GM23338 (cell line): ENCODE measurements at regions not wholly inside any gene's neighbourhood (a gene's known extent, or its start where the extent isn't known, plus 50 kb on each side); places are given as distances from the start of the nearest gene placed in this dataset.

ENCODE experiments used
- ATAC-seq: fragments of 200-7000 bp; cut with Tn5 transposase; 3 replicates; pipeline ENCODE4 v1.9.1; 2020
- DNase-seq: peaks from one replicate; pipeline ENCODE4 v3.0.0-alpha.2; 2015; ENCODE audit warnings: low spot score
- H2AFZ ChIP-seq: fragments of 200-600 bp; sonication (generic); 2 replicates; pipeline ENCODE4 v1.8.0; 2016; ENCODE audit warnings: antibody characterized with exemption, mild to moderate bottlenecking, moderate library complexity
- H3F3A ChIP-seq: fragments of 200-600 bp; sonication (generic); replicated peaks from 2 replicates; pipeline ENCODE4 v1.8.0; 2017; ENCODE audit warnings: antibody characterized with exemption, mixed run types, low read depth
- H3K27ac ChIP-seq: fragments of 200-600 bp; sonication (generic); 2 replicates; pipeline ENCODE4 v1.6.1; 2016; ENCODE audit warnings: low read depth
- H3K27me3 ChIP-seq: fragments of 200-600 bp; sonication (generic); 2 replicates; pipeline ENCODE4 v1.8.0; 2016; ENCODE audit warnings: mild to moderate bottlenecking, mixed run types, moderate library complexity; ENCODE audit not compliant: insufficient read depth
- H3K36me3 ChIP-seq: fragments of 200-600 bp; sonication (generic); 2 replicates; pipeline ENCODE4 v1.8.0; 2016; ENCODE audit warnings: mild to moderate bottlenecking; ENCODE audit not compliant: insufficient read depth
- H3K4me1 ChIP-seq: fragments of 200-600 bp; sonication (generic); 2 replicates; pipeline ENCODE4 v1.8.0; 2016; ENCODE audit warnings: mild to moderate bottlenecking, moderate library complexity; ENCODE audit not compliant: insufficient read depth
- H3K4me2 ChIP-seq: fragments of 200-600 bp; sonication (generic); 2 replicates; pipeline ENCODE4 v1.7.1; 2017; ENCODE audit warnings: mixed run types
- H3K4me3 ChIP-seq: fragments of 200-600 bp; sonication (generic); 2 replicates; pipeline ENCODE4 v1.6.1; 2016; ENCODE audit warnings: mixed run types
- H3K79me2 ChIP-seq: fragments of 200-600 bp; sonication (generic); replicated peaks from 2 replicates; pipeline ENCODE4 v1.8.0; 2017; ENCODE audit warnings: mild to moderate bottlenecking; ENCODE audit not compliant: insufficient read depth
- H3K9me2 ChIP-seq: fragments of 200-600 bp; sonication (generic); 2 replicates; pipeline ENCODE4 v1.8.0; 2017; ENCODE audit not compliant: insufficient read depth
- H4K20me1 ChIP-seq: fragments of 200-600 bp; sonication (generic); replicated peaks from 2 replicates; pipeline ENCODE4 v1.8.0; 2017; ENCODE audit warnings: mild to moderate bottlenecking; ENCODE audit not compliant: insufficient read depth
- H3K27ac Mint-ChIP-seq: 2 replicates; pipeline ENCODE4 v1.8.0; 2020; ENCODE audit warnings: inconsistent platforms, mild to moderate bottlenecking, moderate library complexity, mixed read lengths
- H3K27me3 Mint-ChIP-seq: 3 replicates; pipeline ENCODE4 v1.8.0; 2022; ENCODE audit warnings: low read depth, mild to moderate bottlenecking, moderate library complexity, mixed read lengths, inconsistent platforms; ENCODE audit not compliant: insufficient read depth, poor library complexity
- H3K36me3 Mint-ChIP-seq: 3 replicates; pipeline ENCODE4 v1.8.0; 2021; ENCODE audit warnings: low read depth, mild to moderate bottlenecking, inconsistent platforms, moderate library complexity, mixed read lengths
- H3K4me1 Mint-ChIP-seq: 3 replicates; pipeline ENCODE4 v1.8.0; 2020; ENCODE audit warnings: mild to moderate bottlenecking, inconsistent platforms, mixed read lengths
- H3K4me3 Mint-ChIP-seq: 3 replicates; pipeline ENCODE4 v1.8.0; 2021; ENCODE audit warnings: moderate library complexity, mild to moderate bottlenecking, inconsistent platforms, mixed read lengths
- H3K9me3 Mint-ChIP-seq: 3 replicates; pipeline ENCODE4 v1.8.0; 2020; ENCODE audit warnings: moderate library complexity, mild to moderate bottlenecking, inconsistent platforms, mixed read lengths
- CREB1 ChIP-seq: fragments of 250-450 bp; sonication (Bioruptor Pico); IDR thresholded peaks from 2 replicates; pipeline ENCODE4 v1.5.0; 2020; ENCODE audit warnings: low read depth, mild to moderate bottlenecking, moderate library complexity
- EZH2 ChIP-seq: fragments of 200-600 bp; sonication (generic); IDR thresholded peaks from one replicate; pipeline ENCODE4 v1.8.0; 2017; ENCODE audit warnings: antibody characterized with exemption, mild to moderate bottlenecking, low read depth; ENCODE audit not compliant: unreplicated experiment
- JUNB ChIP-seq: IDR thresholded peaks from one replicate; pipeline ENCODE4 v1.6.1; 2016; ENCODE audit warnings: antibody characterized with exemption; ENCODE audit not compliant: unreplicated experiment
- NANOG ChIP-seq: IDR thresholded peaks from 2 replicates; pipeline ENCODE4 v1.6.1; 2016; ENCODE audit warnings: antibody characterized with exemption, borderline replicate concordance
- STAT1 ChIP-seq: IDR thresholded peaks from one replicate; pipeline ENCODE4 v1.6.1; 2016; ENCODE audit warnings: antibody characterized with exemption; ENCODE audit not compliant: unreplicated experiment
- ZNF114 ChIP-seq: fragments of 250-450 bp; sonication (Bioruptor Pico); IDR thresholded peaks from 2 replicates; pipeline ENCODE4 v1.5.0; 2020; ENCODE audit warnings: mild to moderate bottlenecking, moderate library complexity
- ZNF331 ChIP-seq: fragments of 250-450 bp; sonication (Bioruptor Pico); IDR thresholded peaks from 2 replicates; pipeline ENCODE4 v1.5.0; 2020; ENCODE audit warnings: low read depth, mild to moderate bottlenecking, moderate library complexity
- TF ChIP-seq, protein P1 (sequence below): IDR thresholded peaks from one replicate; pipeline ENCODE4 v1.6.1; 2018; ENCODE audit warnings: antibody characterized with exemption; ENCODE audit not compliant: unreplicated experiment
- TF ChIP-seq, protein P2 (sequence below): IDR thresholded peaks from 2 replicates; pipeline ENCODE4 v1.6.1; 2016; ENCODE audit warnings: antibody characterized with exemption
- TF ChIP-seq, protein P3 (sequence below): fragments of 250-450 bp; sonication (Bioruptor Pico); IDR thresholded peaks from 2 replicates; pipeline ENCODE4 v1.5.0; 2020; ENCODE audit warnings: mild to moderate bottlenecking, moderate library complexity

DNA sequence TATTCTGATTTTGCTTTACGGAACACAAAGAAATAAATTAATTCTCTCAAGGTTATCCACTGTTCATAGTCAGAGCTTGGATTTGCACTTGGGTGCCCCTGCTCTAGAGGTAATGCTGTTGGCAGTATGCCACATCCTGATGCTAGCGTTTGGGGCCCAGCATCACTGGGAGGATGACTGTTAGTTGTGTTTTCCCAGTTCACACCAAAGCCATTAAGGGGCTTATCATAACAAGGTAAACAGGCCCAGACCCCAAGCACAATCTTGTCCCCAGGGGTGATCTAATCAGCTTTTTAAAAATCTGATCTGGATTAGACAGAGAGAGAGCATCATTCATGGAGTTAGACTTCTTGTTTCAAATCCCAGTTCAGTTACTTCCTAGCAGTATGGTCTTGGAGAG is 60.2 kb upstream of the PBX1 start:
- H4K20me1 ChIP-seq = no peaks in the 10 kb centered on the region
- no peak overlapping the region for H2AFZ ChIP-seq
- H3K36me3 ChIP-seq = no peaks in the 10 kb centered on the region
- H3F3A ChIP-seq = no peaks in the 10 kb centered on the region
- DNase-seq = no peak
- no peak overlapping the region for H3K4me2 ChIP-seq
- no peaks in the 10 kb centered on the region for H3K79me2 ChIP-seq
- peaks cover 12% of the 10 kb centered on the region; the same call in 2 of the 3 replicates for H3K36me3 Mint-ChIP-seq
- H3K27ac Mint-ChIP-seq = no peak overlapping the region
- H3K4me3 ChIP-seq = no peak overlapping the region
- no peak for ATAC-seq
- 0 out of 2 replicates have a peak, but pooled peaks cover 5% of the 10 kb centered on the region for H3K9me2 ChIP-seq
- TF ChIP-seq, protein P1, sequence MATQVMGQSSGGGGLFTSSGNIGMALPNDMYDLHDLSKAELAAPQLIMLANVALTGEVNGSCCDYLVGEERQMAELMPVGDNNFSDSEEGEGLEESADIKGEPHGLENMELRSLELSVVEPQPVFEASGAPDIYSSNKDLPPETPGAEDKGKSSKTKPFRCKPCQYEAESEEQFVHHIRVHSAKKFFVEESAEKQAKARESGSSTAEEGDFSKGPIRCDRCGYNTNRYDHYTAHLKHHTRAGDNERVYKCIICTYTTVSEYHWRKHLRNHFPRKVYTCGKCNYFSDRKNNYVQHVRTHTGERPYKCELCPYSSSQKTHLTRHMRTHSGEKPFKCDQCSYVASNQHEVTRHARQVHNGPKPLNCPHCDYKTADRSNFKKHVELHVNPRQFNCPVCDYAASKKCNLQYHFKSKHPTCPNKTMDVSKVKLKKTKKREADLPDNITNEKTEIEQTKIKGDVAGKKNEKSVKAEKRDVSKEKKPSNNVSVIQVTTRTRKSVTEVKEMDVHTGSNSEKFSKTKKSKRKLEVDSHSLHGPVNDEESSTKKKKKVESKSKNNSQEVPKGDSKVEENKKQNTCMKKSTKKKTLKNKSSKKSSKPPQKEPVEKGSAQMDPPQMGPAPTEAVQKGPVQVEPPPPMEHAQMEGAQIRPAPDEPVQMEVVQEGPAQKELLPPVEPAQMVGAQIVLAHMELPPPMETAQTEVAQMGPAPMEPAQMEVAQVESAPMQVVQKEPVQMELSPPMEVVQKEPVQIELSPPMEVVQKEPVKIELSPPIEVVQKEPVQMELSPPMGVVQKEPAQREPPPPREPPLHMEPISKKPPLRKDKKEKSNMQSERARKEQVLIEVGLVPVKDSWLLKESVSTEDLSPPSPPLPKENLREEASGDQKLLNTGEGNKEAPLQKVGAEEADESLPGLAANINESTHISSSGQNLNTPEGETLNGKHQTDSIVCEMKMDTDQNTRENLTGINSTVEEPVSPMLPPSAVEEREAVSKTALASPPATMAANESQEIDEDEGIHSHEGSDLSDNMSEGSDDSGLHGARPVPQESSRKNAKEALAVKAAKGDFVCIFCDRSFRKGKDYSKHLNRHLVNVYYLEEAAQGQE = no peak
- no peak for TF ChIP-seq EZH2
- TF ChIP-seq NANOG = no peak
- TF ChIP-seq, protein P2, sequence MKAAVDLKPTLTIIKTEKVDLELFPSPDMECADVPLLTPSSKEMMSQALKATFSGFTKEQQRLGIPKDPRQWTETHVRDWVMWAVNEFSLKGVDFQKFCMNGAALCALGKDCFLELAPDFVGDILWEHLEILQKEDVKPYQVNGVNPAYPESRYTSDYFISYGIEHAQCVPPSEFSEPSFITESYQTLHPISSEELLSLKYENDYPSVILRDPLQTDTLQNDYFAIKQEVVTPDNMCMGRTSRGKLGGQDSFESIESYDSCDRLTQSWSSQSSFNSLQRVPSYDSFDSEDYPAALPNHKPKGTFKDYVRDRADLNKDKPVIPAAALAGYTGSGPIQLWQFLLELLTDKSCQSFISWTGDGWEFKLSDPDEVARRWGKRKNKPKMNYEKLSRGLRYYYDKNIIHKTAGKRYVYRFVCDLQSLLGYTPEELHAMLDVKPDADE = no peak
- peaks cover 15% of the 10 kb centered on the region for H3K9me3 Mint-ChIP-seq
- no peaks in the 10 kb centered on the region for H3K27me3 Mint-ChIP-seq
- no peaks in the 10 kb centered on the region for H3K27me3 ChIP-seq
- no peak overlapping the region for H3K27ac ChIP-seq
- no peaks in the 10 kb centered on the region; the same call in 2 of the 3 replicates for H3K4me1 Mint-ChIP-seq
- no peaks in the 10 kb centered on the region for H3K4me1 ChIP-seq
- H3K4me3 Mint-ChIP-seq = no peak overlapping the region

DNA sequence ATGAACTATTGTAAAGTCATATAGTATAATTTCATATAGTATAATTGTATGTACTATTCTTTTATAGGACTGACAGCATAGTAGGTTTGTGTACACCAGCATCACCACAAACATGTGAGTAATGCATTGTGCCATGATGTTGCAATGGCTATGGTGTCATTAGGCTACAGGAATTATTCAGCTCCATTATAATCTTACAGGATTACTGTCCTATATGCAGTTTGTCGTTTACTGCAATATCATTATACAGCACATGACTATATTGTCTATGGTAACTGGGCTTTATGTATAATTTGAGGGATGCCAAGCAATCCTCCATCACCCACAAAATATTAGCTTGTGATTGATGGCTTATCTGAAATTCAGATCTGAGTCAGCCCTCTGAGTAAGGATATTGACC is 54.2 kb upstream of the PBX1 start:
- Histone ChIP-seq H3K27me3 (no peaks in the 10 kb centered on the region), H4K20me1 (no peaks in the 10 kb centered on the region), H3F3A (no peaks in the 10 kb centered on the region), H3K4me1 (no peaks in the 10 kb centered on the region), H3K9me2 (no peaks in the 10 kb centered on the region), H2AFZ (no peak overlapping the region), H3K4me3 (no peak overlapping the region), H3K79me2 (no peaks in the 10 kb centered on the region), H3K27ac (no peak overlapping the region), H3K4me2 (no peak overlapping the region), H3K36me3 (no peaks in the 10 kb centered on the region)
- DNase-seq = no peak
- TF ChIP-seq NANOG = no peak
- no peak for TF ChIP-seq STAT1
- no peak for TF ChIP-seq JUNB
- TF ChIP-seq CREB1 (CRISPR knock-in tag) = no peak
- TF ChIP-seq, protein P2 = no peak
- no peak for TF ChIP-seq ZNF114 (CRISPR knock-in tag)
- no peak for TF ChIP-seq ZNF331 (CRISPR knock-in tag)
- TF ChIP-seq, protein P3, sequence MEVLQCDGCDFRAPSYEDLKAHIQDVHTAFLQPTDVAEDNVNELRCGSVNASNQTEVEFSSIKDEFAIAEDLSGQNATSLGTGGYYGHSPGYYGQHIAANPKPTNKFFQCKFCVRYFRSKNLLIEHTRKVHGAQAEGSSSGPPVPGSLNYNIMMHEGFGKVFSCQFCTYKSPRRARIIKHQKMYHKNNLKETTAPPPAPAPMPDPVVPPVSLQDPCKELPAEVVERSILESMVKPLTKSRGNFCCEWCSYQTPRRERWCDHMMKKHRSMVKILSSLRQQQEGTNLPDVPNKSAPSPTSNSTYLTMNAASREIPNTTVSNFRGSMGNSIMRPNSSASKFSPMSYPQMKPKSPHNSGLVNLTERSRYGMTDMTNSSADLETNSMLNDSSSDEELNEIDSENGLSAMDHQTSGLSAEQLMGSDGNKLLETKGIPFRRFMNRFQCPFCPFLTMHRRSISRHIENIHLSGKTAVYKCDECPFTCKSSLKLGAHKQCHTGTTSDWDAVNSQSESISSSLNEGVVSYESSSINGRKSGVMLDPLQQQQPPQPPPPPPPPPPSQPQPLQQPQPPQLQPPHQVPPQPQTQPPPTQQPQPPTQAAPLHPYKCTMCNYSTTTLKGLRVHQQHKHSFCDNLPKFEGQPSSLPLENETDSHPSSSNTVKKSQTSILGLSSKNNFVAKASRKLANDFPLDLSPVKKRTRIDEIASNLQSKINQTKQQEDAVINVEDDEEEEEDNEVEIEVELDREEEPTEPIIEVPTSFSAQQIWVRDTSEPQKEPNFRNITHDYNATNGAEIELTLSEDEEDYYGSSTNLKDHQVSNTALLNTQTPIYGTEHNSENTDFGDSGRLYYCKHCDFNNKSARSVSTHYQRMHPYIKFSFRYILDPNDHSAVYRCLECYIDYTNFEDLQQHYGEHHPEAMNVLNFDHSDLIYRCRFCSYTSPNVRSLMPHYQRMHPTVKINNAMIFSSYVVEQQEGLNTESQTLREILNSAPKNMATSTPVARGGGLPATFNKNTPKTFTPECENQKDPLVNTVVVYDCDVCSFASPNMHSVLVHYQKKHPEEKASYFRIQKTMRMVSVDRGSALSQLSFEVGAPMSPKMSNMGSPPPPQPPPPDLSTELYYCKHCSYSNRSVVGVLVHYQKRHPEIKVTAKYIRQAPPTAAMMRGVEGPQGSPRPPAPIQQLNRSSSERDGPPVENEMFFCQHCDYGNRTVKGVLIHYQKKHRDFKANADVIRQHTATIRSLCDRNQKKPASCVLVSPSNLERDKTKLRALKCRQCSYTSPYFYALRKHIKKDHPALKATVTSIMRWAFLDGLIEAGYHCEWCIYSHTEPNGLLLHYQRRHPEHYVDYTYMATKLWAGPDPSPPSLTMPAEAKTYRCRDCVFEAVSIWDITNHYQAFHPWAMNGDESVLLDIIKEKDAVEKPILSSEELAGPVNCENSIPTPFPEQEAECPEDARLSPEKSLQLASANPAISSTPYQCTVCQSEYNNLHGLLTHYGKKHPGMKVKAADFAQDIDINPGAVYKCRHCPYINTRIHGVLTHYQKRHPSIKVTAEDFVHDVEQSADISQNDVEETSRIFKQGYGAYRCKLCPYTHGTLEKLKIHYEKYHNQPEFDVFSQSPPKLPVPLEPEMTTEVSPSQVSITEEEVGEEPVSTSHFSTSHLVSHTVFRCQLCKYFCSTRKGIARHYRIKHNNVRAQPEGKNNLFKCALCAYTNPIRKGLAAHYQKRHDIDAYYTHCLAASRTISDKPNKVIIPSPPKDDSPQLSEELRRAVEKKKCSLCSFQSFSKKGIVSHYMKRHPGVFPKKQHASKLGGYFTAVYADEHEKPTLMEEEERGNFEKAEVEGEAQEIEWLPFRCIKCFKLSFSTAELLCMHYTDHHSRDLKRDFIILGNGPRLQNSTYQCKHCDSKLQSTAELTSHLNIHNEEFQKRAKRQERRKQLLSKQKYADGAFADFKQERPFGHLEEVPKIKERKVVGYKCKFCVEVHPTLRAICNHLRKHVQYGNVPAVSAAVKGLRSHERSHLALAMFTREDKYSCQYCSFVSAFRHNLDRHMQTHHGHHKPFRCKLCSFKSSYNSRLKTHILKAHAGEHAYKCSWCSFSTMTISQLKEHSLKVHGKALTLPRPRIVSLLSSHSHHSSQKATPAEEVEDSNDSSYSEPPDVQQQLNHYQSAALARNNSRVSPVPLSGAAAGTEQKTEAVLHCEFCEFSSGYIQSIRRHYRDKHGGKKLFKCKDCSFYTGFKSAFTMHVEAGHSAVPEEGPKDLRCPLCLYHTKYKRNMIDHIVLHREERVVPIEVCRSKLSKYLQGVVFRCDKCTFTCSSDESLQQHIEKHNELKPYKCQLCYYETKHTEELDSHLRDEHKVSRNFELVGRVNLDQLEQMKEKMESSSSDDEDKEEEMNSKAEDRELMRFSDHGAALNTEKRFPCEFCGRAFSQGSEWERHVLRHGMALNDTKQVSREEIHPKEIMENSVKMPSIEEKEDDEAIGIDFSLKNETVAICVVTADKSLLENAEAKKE = no peak
- no peak overlapping the region for H3K27ac Mint-ChIP-seq
- H3K4me3 Mint-ChIP-seq = no peak overlapping the region
- peaks cover 7% of the 10 kb centered on the region; the same call in 2 of the 3 replicates for H3K4me1 Mint-ChIP-seq
- no peak for ATAC-seq
- no peaks in the 10 kb centered on the region for H3K27me3 Mint-ChIP-seq
- peaks cover 12% of the 10 kb centered on the region; the same call in 2 of the 3 replicates for H3K36me3 Mint-ChIP-seq
- peaks cover 15% of the 10 kb centered on the region for H3K9me3 Mint-ChIP-seq
